HG03135 (cell line): ENCODE measurements at regions not wholly inside any gene's neighbourhood (a gene's known extent, or its start where the extent isn't known, plus 50 kb on each side); places are given as distances from the start of the nearest gene placed in this dataset.
A peak's percentile ranks its signal among the peaks of the same experiment; 100 is the strongest.

ENCODE experiments used
- ATAC-seq: cut with Tn5 transposase; IDR thresholded peaks from one replicate; pipeline ENCODE4 v1.9.1; 2021; ENCODE audit warnings: mild to moderate bottlenecking, moderate library complexity; ENCODE audit not compliant: unreplicated experiment

GRCh38 chr14:51394804-51395203, 154.8 kb downstream of the TMX1 start:
- ATAC-seq: no peak

GRCh38 chr14:51395361-51395849, 155.4 kb downstream of the TMX1 start:
- ATAC-seq: no peak

- no peak for ATAC-seq
Observed at GRCh38 chr14:51396222-51396815, 156.3 kb downstream of the TMX1 start.

GRCh38 chr14:51398898-51399297, 158.9 kb downstream of the TMX1 start:
- no peak for ATAC-seq

GRCh38 chr14:51400139-51400538, 160.1 kb downstream of the TMX1 start:
- no peak for ATAC-seq

- ATAC-seq: no peak
Observed at GRCh38 chr14:51401272-51401671, 161.2 kb downstream of the TMX1 start.

- ATAC-seq: no peak
Observed at GRCh38 chr14:51401756-51402155, 161.7 kb downstream of the TMX1 start.

GRCh38 chr14:51410897-51411296, 170.8 kb downstream of the TMX1 start:
- no peak for ATAC-seq

GRCh38 chr14:51419685-51420084, 179.6 kb downstream of the TMX1 start:
- ATAC-seq: no peak

- ATAC-seq: no peak
Observed at GRCh38 chr14:51422704-51423103, 182.7 kb downstream of the TMX1 start.

GRCh38 chr14:51424041-51424440, 184.0 kb downstream of the TMX1 start:
- no peak for ATAC-seq

- no peak for ATAC-seq
Observed at GRCh38 chr14:51424561-51425251, 184.7 kb downstream of the TMX1 start.

GRCh38 chr14:51428981-51429380, 188.9 kb downstream of the TMX1 start:
- no peak for ATAC-seq

- no peak for ATAC-seq
Observed at GRCh38 chr14:51430079-51430478, 190.0 kb downstream of the TMX1 start.

GRCh38 chr14:51430633-51431032, 190.6 kb downstream of the TMX1 start:
- ATAC-seq: no peak

- peak; percentile 79 for ATAC-seq
Observed at GRCh38 chr14:51431033-51431709, 191.1 kb downstream of the TMX1 start.

- no peak for ATAC-seq
Observed at GRCh38 chr14:51431741-51432140, 191.7 kb downstream of the TMX1 start.

GRCh38 chr14:51432302-51432948, 192.4 kb downstream of the TMX1 start:
- ATAC-seq: no peak

- ATAC-seq: no peak
Observed at GRCh38 chr14:51436630-51437029, 196.6 kb downstream of the TMX1 start.

GRCh38 chr14:51439896-51440295, 199.8 kb downstream of the TMX1 start:
- no peak for ATAC-seq

- ATAC-seq: no peak
Observed at GRCh38 chr14:51441001-51441400, 201.0 kb downstream of the TMX1 start.
